ENCODE measurements at regions not wholly inside any gene's neighbourhood (a gene's known extent, or its start where the extent isn't known, plus 50 kb on each side); places are given as distances from the start of the nearest gene placed in this dataset.

DNA sequence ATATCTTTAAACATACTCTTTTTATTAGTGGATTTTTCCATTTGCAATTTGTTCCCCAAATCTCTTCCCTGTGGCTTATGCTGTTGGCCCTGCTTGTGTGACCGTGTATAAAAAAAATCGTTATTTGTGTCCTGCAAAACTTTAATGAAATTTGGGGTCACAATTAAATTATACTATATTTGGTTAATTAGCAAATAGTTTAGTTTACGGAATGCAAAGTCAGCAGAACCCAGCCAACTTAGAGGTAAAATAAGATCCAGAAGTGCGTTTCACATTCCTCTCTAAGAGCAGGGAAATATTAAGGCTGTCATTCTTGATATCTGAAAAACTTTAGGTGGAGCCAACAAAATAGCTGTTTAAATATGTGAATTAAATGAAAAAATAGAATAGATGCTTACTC lies 2023.5 kb upstream of the WWC1 start:
- TF ChIP-seq POLR2AphosphoS5 (IDR thresholded peaks at IDR 0.05; ENCODE audit: borderline replicate concordance, low read depth, low read length) (no peak), EZH2 (IDR thresholded peaks at IDR 0.05) (no peak)
